ENCODE measurements at regions not wholly inside any gene's neighbourhood (a gene's known extent, or its start where the extent isn't known, plus 50 kb on each side); places are given as distances from the start of the nearest gene placed in this dataset.

GRCh38 chr3:6097556-6097955, 763.4 kb upstream of the GRM7 start:
- DNase-seq (ENCODE audit: low spot score) = no peak

- DNase-seq (ENCODE audit: low spot score) = no peak
Observed at GRCh38 chr3:6098516-6099157, 762.3 kb upstream of the GRM7 start.

- DNase-seq (ENCODE audit: low spot score) = no peak
Observed at GRCh38 chr3:6099458-6100075, 761.3 kb upstream of the GRM7 start.

GRCh38 chr3:6105187-6105586, 755.7 kb upstream of the GRM7 start:
- no peak for DNase-seq (ENCODE audit: low spot score)

- no peak for DNase-seq (ENCODE audit: low spot score)
Observed at GRCh38 chr3:6108957-6109356, 752.0 kb upstream of the GRM7 start.

- no peak for DNase-seq (ENCODE audit: low spot score)
Observed at GRCh38 chr3:6110451-6110850, 750.5 kb upstream of the GRM7 start.

- DNase-seq (ENCODE audit: low spot score) = no peak
Observed at GRCh38 chr3:6112546-6112945, 748.4 kb upstream of the GRM7 start.

- no peak for DNase-seq (ENCODE audit: low spot score)
Observed at GRCh38 chr3:6113338-6113737, 747.6 kb upstream of the GRM7 start.

GRCh38 chr3:6119367-6119766, 741.5 kb upstream of the GRM7 start:
- DNase-seq (ENCODE audit: low spot score) = no peak

GRCh38 chr3:6120786-6121185, 740.1 kb upstream of the GRM7 start:
- DNase-seq (ENCODE audit: low spot score) = no peak

GRCh38 chr3:6124875-6125274, 736.0 kb upstream of the GRM7 start:
- no peak for DNase-seq (ENCODE audit: low spot score)

- DNase-seq (ENCODE audit: low spot score) = no peak
Observed at GRCh38 chr3:6125520-6125919, 735.4 kb upstream of the GRM7 start.

GRCh38 chr3:6132684-6133432, 728.1 kb upstream of the GRM7 start:
- no peak for DNase-seq (ENCODE audit: low spot score)

GRCh38 chr3:6142707-6143106, 718.2 kb upstream of the GRM7 start:
- no peak for DNase-seq (ENCODE audit: low spot score)

GRCh38 chr3:6147883-6148282, 713.0 kb upstream of the GRM7 start:
- DNase-seq (ENCODE audit: low spot score) = no peak

GRCh38 chr3:6155650-6156338, 705.1 kb upstream of the GRM7 start:
- DNase-seq (ENCODE audit: low spot score) = no peak

GRCh38 chr3:6165951-6166350, 695.0 kb upstream of the GRM7 start:
- no peak for DNase-seq (ENCODE audit: low spot score)

GRCh38 chr3:6168256-6168655, 692.7 kb upstream of the GRM7 start:
- no peak for DNase-seq (ENCODE audit: low spot score)

- no peak for DNase-seq (ENCODE audit: low spot score)
Observed at GRCh38 chr3:6172871-6173642, 687.9 kb upstream of the GRM7 start.

GRCh38 chr3:6177417-6177816, 683.5 kb upstream of the GRM7 start:
- no peak for DNase-seq (ENCODE audit: low spot score)

GRCh38 chr3:6179761-6180160, 681.2 kb upstream of the GRM7 start:
- DNase-seq (ENCODE audit: low spot score) = no peak

GRCh38 chr3:6180171-6180570, 680.7 kb upstream of the GRM7 start:
- no peak for DNase-seq (ENCODE audit: low spot score)

All from CD4-positive, alpha-beta T cell treated with Interleukin-2 at 100 ng/mL for 4 hours (primary cell).